ENCODE measurements at regions not wholly inside any gene's neighbourhood (a gene's known extent, or its start where the extent isn't known, plus 50 kb on each side); places are given as distances from the start of the nearest gene placed in this dataset.

- DNase-seq (ENCODE audit: low read depth, low spot score) = peak; percentile 86
Measured at GRCh38 chr5:73339051-73339575, 109.5 kb downstream of the FOXD1 start.

GRCh38 chr5:73338256-73339050 is 110.1 kb downstream of the FOXD1 start:
- peak; percentile 99 for DNase-seq (ENCODE audit: low read depth, low spot score)

- no peak for DNase-seq (ENCODE audit: low read depth, low spot score)
Measured at GRCh38 chr5:73337586-73338255, 110.9 kb downstream of the FOXD1 start.

- no peak for DNase-seq (ENCODE audit: low read depth, low spot score)
Measured at GRCh38 chr5:73336366-73336765, 112.2 kb downstream of the FOXD1 start.

DNA sequence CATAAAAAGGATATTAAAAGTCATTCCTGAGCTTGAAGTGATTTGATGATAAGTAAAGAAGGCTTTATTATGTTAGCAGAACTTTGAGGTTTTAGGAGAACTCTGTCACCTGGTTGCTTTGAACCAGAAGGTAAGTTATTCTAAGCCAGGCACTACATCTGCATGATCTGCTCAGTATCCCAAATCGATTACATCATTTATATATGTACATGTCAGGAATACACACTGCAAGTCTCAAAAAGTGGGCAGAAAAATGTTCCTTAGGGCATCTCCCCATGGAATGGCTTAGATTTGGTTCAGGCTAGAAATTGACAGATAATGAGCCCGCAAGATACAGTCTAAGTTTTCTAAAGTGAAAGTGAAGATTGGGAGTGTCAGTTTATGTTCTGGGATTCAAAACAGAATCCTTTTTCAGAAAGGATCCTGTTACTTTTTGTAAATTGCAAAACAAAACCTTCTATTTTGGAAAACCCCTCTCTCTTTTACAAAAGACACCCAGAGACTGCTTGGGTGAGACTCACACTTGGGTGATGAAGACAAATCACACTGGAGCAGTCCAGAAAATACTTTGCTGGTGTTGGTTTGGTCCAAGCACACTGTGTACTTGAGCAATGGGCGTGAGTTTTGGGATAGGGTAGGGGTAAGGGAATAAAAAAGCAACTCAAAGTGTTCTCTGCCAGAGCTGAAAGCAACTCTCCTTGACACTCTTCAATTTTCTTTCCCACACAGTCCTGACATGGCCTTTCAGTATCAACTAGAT is 114.5 kb downstream of the FOXD1 start:
- DNase-seq (ENCODE audit: low read depth, low spot score) = no peak

DNA sequence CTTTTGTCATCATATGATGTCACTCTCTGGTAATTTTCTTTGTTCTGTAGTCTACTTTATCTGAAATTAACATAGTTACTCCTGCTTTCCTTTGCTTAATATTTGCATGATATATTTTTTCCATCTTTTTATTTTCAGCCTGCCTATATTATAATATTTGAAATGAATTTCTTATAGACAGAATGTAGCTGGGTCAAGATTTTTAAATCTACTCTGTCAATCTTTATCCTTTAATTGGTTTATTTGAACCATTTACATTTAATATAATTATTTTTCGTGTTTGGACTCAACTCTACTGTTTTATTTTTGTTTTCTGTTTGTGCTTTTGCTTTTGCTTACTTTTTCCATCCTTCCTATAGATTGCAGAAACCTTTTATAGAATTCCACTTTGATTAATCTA is 118.0 kb downstream of the FOXD1 start:
- no peak for DNase-seq (ENCODE audit: low read depth, low spot score)

GRCh38 chr5:73328640-73329039 is 119.9 kb downstream of the FOXD1 start:
- DNase-seq (ENCODE audit: low read depth, low spot score) = no peak

GRCh38 chr5:73327908-73328455 is 120.6 kb downstream of the FOXD1 start:
- DNase-seq (ENCODE audit: low read depth, low spot score) = no peak

- DNase-seq (ENCODE audit: low read depth, low spot score) = no peak
Measured at GRCh38 chr5:73325546-73325945, 123.0 kb downstream of the FOXD1 start.

- DNase-seq (ENCODE audit: low read depth, low spot score) = no peak
Measured at GRCh38 chr5:73323466-73323865, 125.1 kb downstream of the FOXD1 start.

GRCh38 chr5:73322437-73323076 is 126.0 kb downstream of the FOXD1 start:
- DNase-seq (ENCODE audit: low read depth, low spot score) = no peak

- no peak for DNase-seq (ENCODE audit: low read depth, low spot score)
Measured at GRCh38 chr5:73321757-73322436, 126.7 kb downstream of the FOXD1 start.

GRCh38 chr5:73319036-73319435 is 129.5 kb downstream of the FOXD1 start:
- no peak for DNase-seq (ENCODE audit: low read depth, low spot score)

DNA sequence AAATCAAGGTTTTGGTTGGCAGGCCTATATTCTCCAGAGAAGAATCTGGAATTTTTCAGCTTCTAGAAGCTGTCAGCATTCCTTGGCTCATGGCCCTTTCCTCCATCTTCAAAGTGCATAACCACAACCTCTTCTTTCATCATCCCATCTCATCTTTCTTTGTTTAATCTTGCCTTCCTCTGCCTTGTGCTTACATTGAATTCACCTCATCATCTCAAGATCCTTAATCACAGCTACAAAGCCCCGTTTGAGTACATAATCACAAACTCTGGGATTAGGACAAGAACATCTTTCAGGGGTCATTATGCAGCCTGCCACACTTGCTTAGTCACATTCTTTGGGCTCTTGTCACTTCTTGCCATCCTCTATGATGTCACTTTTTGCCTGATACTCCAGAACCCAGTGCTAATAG is 130.3 kb downstream of the FOXD1 start:
- DNase-seq (ENCODE audit: low read depth, low spot score) = no peak

GRCh38 chr5:73317523-73317922 is 131.1 kb downstream of the FOXD1 start:
- DNase-seq (ENCODE audit: low read depth, low spot score) = no peak

- no peak for DNase-seq (ENCODE audit: low read depth, low spot score)
Measured at GRCh38 chr5:73314395-73315257, 134.0 kb downstream of the FOXD1 start.

DNA sequence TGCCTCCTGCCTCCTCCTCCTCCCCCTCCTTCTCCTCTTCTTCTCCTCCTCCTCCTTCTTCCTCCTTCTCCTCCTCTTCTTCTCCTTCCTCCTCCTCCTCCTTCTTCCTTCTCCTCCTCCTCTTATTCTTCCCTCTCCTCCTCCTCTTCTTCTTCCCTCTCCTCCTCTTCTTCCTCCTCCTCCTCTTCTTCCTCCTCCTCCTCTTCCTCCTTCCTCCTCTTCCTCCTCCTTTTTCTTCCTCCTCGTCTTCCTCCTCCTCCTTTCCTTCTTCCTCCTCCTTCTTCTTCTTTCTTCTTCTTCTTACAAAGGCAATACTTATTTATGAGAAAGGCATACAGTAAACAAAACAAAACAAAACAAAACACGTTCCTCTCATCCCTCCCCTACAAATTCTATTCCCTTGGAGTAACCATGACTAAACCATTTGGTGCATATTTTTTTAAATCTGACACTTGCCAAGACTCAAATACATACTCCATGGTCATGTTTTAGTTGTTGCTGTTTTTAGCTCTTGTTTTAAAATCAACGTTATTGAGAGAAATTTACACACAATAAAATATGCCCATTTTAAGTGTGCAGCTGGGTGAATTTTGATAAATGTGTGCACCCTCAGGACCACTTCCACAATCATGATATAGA is 135.6 kb downstream of the FOXD1 start:
- no peak for DNase-seq (ENCODE audit: low read depth, low spot score)

GRCh38 chr5:73312146-73312871 is 136.3 kb downstream of the FOXD1 start:
- peak; percentile 81 for DNase-seq (ENCODE audit: low read depth, low spot score)
